HepG2 (cell line): ENCODE measurements at regions not wholly inside any gene's neighbourhood (a gene's known extent, or its start where the extent isn't known, plus 50 kb on each side); places are given as distances from the start of the nearest gene placed in this dataset.

Experiments
- FOXM1 ChIP-seq: sonication (generic); formaldehyde crosslinking; IDR thresholded peaks from 2 replicates; pipeline ENCODE4 v1.5.0; 2020; ENCODE audit warnings: missing genetic modification reagents
- KDM6A ChIP-seq: IDR thresholded peaks from 2 replicates; pipeline ENCODE4 v1.6.1; 2016; ENCODE audit warnings: low read depth
- KLF9 ChIP-seq: IDR thresholded peaks from 2 replicates; pipeline ENCODE4 v1.6.1; 2016; ENCODE audit warnings: low read depth
- MAF1 ChIP-seq: sonication (generic); formaldehyde crosslinking; IDR thresholded peaks from 2 replicates; pipeline ENCODE4 v1.5.0; 2020; ENCODE audit warnings: missing genetic modification reagents, borderline replicate concordance
- MATR3 ChIP-seq: sonication (generic); formaldehyde crosslinking; IDR thresholded peaks from 2 replicates; pipeline ENCODE4 v1.4.0; 2020; ENCODE audit warnings: missing genetic modification reagents
- RXRB ChIP-seq: IDR thresholded peaks from 2 replicates; pipeline ENCODE4 v1.6.1; 2016; ENCODE audit warnings: borderline replicate concordance, missing genetic modification reagents, missing compliant biosample characterization
- SALL2 ChIP-seq: sonication (generic); formaldehyde crosslinking; IDR thresholded peaks from 2 replicates; pipeline ENCODE4 v1.8.1; 2023; ENCODE audit warnings: mild to moderate bottlenecking, missing genetic modification reagents, inconsistent platforms
- SYNCRIP ChIP-seq: fragments of 200-400 bp; formaldehyde crosslinking; IDR thresholded peaks from 2 replicates; pipeline ENCODE4 v1.6.1; 2018; ENCODE audit warnings: mild to moderate bottlenecking, low read depth, low read length; ENCODE audit not compliant: insufficient read depth
- ZBTB1 ChIP-seq: sonication (generic); formaldehyde crosslinking; IDR thresholded peaks from 2 replicates; pipeline ENCODE4 v1.4.0; 2020; ENCODE audit warnings: missing genetic modification reagents, borderline replicate concordance
- ZMYM3 ChIP-seq: sonication (generic); formaldehyde crosslinking; IDR thresholded peaks from 2 replicates; pipeline ENCODE4 v1.5.1; 2020; ENCODE audit warnings: mild to moderate bottlenecking, missing genetic modification reagents
- ZNF296 ChIP-seq: sonication (generic); formaldehyde crosslinking; conservative IDR thresholded peaks from 2 replicates; pipeline ENCODE4 v1.5.0; 2020; ENCODE audit warnings: mild to moderate bottlenecking, missing genetic modification reagents
- ZNF530 ChIP-seq: sonication (generic); formaldehyde crosslinking; IDR thresholded peaks from 2 replicates; pipeline ENCODE4 v1.5.0; 2020; ENCODE audit warnings: low read depth, mild to moderate bottlenecking, missing genetic modification reagents
- ZNF543 ChIP-seq: sonication (generic); formaldehyde crosslinking; IDR thresholded peaks from 2 replicates; pipeline ENCODE4 v1.4.0; 2020; ENCODE audit warnings: mild to moderate bottlenecking, missing genetic modification reagents
- ZNF788 ChIP-seq: sonication (generic); formaldehyde crosslinking; IDR thresholded peaks from 2 replicates; pipeline ENCODE4 v1.5.0; 2020; ENCODE audit warnings: mild to moderate bottlenecking, missing genetic modification reagents, borderline replicate concordance
- ZNF883 ChIP-seq: sonication (generic); formaldehyde crosslinking; IDR thresholded peaks from 2 replicates; pipeline ENCODE4 v1.5.1; 2020; ENCODE audit warnings: mild to moderate bottlenecking, missing genetic modification reagents; ENCODE audit errors: not compliant biosample characterization
- TF ChIP-seq, protein P1 (sequence below): sonication (generic); formaldehyde crosslinking; IDR thresholded peaks from 2 replicates; pipeline ENCODE4 v1.9.0; 2022; ENCODE audit warnings: missing genetic modification reagents, mild to moderate bottlenecking, borderline replicate concordance
- TF ChIP-seq, protein P2 (sequence below): sonication (generic); formaldehyde crosslinking; IDR thresholded peaks from 2 replicates; pipeline ENCODE4 v1.8.0; 2022; ENCODE audit warnings: missing genetic modification reagents, mild to moderate bottlenecking, inconsistent platforms, borderline replicate concordance
- TF ChIP-seq, protein P3 (sequence below): sonication (generic); formaldehyde crosslinking; IDR thresholded peaks from 2 replicates; pipeline ENCODE4 v1.4.0; 2020; ENCODE audit warnings: missing genetic modification reagents, mild to moderate bottlenecking, borderline replicate concordance
- TF ChIP-seq, protein P4 (sequence below): sonication (generic); formaldehyde crosslinking; IDR thresholded peaks from 2 replicates; pipeline ENCODE4 v1.8.1; 2023; ENCODE audit warnings: mild to moderate bottlenecking, missing genetic modification reagents, borderline replicate concordance
- TF ChIP-seq, protein P5 (sequence below): sonication (generic); formaldehyde crosslinking; IDR thresholded peaks from 2 replicates; pipeline ENCODE4 v1.5.1; 2020; ENCODE audit warnings: missing genetic modification reagents, mild to moderate bottlenecking, borderline replicate concordance

DNA sequence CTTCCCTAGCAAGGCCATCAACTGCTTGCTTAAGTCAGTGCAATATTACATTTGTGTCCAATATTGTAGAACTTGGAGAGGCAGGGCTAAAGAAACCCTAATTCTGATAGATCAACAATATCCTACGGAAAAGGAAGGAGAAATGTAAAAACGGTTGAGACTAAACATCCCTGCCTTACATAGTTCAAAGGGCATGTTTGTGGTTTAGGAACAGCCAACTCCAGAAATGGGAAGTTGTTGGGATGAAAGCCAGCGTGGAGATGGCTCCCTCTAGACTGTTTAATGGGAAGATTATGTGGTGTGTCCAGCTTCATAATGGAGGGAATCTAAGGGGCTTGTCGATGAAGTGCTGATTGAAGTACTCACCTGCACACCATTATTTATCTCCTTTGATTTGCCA is 145.3 kb upstream of the TENT5A start (continued):
- TF ChIP-seq ZBTB1 (no peak), ZNF788 (CRISPR knock-in tag) (no peak), ZMYM3 (CRISPR knock-in tag) (no peak), MAF1 (CRISPR knock-in tag) (no peak), SYNCRIP (no peak), ZNF883 (CRISPR knock-in tag) (no peak), KLF9 (no peak), FOXM1 (CRISPR knock-in tag) (no peak), ZNF530 (CRISPR knock-in tag) (no peak), SALL2 (no peak), MATR3 (no peak), ZNF296 (no peak), KDM6A (no peak), RXRB (CRISPR knock-in tag) (0 out of 2 replicates have a peak, but pooled peaks have one; percentile 46), ZNF543 (CRISPR knock-in tag) (no peak)
- TF ChIP-seq, protein P1, sequence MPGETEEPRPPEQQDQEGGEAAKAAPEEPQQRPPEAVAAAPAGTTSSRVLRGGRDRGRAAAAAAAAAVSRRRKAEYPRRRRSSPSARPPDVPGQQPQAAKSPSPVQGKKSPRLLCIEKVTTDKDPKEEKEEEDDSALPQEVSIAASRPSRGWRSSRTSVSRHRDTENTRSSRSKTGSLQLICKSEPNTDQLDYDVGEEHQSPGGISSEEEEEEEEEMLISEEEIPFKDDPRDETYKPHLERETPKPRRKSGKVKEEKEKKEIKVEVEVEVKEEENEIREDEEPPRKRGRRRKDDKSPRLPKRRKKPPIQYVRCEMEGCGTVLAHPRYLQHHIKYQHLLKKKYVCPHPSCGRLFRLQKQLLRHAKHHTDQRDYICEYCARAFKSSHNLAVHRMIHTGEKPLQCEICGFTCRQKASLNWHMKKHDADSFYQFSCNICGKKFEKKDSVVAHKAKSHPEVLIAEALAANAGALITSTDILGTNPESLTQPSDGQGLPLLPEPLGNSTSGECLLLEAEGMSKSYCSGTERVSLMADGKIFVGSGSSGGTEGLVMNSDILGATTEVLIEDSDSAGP (CRISPR knock-in tag): no peak
- TF ChIP-seq, protein P2, sequence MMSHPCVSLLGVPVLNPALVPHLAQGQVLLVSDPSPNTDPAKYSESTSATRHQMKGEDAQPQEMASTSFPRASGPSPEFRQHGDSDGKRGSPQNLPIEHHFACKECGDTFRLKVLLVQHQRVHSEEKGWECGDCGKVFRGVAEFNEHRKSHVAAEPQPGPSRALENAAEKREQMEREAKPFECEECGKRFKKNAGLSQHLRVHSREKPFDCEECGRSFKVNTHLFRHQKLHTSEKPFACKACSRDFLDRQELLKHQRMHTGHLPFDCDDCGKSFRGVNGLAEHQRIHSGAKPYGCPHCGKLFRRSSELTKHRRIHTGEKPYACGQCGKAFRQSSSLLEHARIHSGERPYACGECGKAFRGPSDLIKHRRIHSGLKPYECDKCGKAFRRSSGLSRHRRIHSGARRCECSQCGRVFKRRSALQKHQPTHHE: no peak
- TF ChIP-seq, protein P3, sequence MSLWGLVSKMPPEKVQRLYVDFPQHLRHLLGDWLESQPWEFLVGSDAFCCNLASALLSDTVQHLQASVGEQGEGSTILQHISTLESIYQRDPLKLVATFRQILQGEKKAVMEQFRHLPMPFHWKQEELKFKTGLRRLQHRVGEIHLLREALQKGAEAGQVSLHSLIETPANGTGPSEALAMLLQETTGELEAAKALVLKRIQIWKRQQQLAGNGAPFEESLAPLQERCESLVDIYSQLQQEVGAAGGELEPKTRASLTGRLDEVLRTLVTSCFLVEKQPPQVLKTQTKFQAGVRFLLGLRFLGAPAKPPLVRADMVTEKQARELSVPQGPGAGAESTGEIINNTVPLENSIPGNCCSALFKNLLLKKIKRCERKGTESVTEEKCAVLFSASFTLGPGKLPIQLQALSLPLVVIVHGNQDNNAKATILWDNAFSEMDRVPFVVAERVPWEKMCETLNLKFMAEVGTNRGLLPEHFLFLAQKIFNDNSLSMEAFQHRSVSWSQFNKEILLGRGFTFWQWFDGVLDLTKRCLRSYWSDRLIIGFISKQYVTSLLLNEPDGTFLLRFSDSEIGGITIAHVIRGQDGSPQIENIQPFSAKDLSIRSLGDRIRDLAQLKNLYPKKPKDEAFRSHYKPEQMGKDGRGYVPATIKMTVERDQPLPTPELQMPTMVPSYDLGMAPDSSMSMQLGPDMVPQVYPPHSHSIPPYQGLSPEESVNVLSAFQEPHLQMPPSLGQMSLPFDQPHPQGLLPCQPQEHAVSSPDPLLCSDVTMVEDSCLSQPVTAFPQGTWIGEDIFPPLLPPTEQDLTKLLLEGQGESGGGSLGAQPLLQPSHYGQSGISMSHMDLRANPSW (CRISPR knock-in tag): no peak
- TF ChIP-seq, protein P4, sequence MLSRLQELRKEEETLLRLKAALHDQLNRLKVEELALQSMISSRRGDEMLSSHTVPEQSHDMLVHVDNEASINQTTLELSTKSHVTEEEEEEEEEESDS (CRISPR knock-in tag): no peak
- TF ChIP-seq, protein P5, sequence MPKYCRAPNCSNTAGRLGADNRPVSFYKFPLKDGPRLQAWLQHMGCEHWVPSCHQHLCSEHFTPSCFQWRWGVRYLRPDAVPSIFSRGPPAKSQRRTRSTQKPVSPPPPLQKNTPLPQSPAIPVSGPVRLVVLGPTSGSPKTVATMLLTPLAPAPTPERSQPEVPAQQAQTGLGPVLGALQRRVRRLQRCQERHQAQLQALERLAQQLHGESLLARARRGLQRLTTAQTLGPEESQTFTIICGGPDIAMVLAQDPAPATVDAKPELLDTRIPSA (CRISPR knock-in tag): no peak
